SKM-1 (cell line): ENCODE measurements at regions not wholly inside any gene's neighbourhood (a gene's known extent, or its start where the extent isn't known, plus 50 kb on each side); places are given as distances from the start of the nearest gene placed in this dataset.

Source experiments
- DNase-seq: peaks from one replicate; lab custom pipeline; 2025; ENCODE audit not compliant: unreplicated experiment; lab: John Stamatoyannopoulos, UW

DNA sequence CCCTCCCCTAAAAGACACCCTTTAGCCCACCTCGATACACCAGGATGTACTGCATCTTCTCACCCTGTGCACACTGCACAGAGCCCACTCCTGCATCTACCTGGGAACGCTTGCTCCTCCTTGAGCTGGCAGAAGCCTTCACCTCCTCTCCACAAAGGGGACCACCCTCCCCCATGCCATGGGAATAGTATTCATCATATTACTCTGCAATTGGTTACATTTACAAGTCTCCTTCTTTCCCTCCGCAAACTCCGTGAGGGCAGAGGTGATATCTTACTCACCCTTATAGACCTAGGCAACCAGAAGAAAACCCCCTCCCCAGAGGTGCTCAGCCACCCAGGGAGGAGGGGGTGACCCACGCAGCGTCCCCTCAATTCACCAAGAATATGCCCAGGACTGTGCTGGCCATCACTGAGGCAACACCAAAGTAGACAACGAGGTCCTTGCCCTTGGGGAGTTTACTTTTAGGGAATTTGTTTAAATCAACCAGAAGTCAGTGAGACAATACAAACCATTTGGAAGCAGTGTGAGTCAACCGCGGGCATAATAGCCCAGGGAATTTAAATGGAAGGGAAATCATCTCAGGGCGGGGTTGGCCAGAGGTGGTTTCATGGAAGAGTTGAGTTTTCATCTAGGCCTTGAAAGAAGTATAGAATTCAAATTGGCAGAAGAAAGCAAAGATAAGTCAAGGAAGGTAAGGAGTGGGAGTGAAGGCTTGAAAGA lies 214.5 kb downstream of the BARX2 start:
- no peak for DNase-seq

DNA sequence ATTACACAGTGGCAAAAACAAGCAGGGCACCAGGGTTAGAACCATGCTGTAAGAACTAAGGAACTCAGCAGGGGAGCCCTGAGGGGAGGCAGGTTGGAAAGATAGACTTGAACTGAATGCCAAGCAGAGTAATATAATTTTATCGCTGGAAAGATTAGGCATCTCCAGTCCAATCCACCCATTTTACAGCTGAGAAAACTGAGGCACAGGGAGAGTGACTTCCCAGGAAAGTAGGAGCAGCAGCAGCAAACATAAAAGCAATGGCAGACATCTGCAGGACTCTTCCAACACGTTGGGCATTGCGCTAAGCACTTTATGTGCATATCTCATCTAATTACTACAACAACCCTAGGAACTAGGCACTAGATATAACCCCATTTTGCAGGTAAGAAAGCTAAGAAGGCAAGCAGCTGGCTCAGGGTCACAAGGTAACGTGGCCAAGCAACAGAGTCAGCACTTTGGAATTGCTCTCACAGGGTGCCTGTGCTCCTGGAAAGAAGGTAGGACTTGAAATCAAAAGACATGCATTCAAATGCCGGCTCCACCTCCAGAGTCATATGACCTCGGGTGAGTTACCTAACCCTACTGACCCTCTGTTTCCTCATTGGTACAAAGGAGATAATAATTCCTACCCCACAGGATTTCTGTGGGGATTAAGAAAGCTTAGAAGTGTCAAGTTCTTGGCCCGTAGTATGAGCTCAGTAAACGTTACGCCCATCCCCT lies 215.3 kb downstream of the BARX2 start:
- DNase-seq: no peak

DNA sequence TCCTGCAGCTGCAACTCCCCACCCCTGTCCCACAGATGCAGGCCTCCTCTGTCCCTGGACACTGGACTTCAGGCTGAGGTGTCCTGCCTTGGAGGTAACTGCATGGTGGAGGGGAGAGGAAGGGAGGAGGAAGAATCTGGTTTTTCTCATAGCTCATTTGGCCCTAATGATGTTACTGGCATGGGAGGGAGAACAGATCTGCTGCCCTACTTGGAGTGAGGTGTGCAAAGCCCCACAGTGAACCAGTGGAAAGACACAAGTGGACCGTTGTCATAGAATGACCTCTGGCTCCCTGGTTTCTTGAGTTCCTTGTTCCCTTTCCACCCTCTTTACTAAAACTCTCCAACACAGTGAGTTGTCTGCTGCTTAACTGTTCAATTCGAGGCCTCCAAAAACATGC lies 215.9 kb downstream of the BARX2 start:
- no peak for DNase-seq

DNA sequence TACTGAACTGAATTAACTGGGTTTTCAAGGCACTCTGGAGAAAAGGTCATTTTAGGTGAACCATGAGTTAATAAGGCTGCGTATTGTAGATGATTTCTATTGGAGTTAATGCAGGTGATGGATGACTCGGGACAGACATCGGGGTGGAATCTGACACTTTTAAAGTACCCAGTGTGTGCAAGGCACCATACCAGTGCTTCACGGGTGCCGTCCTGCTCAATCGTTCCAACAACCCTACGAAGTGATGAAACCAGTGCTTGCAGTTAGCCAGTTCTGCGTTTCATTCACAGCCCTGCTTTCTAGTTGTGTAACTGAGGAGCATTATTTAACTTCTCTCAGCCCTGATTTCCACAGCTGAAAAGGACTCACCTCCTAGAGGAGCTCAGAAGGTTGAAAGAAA lies 216.5 kb downstream of the BARX2 start:
- DNase-seq: no peak

DNA sequence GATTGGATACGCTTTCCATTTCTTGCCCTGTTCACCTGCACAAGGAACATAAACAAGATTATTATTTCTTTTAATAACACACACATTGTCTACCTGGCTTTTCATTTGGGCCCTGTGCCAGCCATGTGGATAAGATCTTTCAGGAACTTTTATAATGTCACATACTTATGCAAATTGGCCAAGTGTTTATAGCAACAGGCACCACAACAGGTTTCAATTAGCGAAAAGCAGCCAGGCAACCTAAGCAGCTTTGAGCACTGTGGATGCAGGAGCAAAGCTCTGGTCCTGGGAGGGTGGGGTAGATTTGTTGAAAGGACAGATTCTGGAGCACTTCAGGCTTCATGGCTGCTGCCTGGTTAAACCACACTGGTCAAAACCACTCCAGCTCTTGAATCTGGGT lies 217.4 kb downstream of the BARX2 start:
- DNase-seq: no peak

DNA sequence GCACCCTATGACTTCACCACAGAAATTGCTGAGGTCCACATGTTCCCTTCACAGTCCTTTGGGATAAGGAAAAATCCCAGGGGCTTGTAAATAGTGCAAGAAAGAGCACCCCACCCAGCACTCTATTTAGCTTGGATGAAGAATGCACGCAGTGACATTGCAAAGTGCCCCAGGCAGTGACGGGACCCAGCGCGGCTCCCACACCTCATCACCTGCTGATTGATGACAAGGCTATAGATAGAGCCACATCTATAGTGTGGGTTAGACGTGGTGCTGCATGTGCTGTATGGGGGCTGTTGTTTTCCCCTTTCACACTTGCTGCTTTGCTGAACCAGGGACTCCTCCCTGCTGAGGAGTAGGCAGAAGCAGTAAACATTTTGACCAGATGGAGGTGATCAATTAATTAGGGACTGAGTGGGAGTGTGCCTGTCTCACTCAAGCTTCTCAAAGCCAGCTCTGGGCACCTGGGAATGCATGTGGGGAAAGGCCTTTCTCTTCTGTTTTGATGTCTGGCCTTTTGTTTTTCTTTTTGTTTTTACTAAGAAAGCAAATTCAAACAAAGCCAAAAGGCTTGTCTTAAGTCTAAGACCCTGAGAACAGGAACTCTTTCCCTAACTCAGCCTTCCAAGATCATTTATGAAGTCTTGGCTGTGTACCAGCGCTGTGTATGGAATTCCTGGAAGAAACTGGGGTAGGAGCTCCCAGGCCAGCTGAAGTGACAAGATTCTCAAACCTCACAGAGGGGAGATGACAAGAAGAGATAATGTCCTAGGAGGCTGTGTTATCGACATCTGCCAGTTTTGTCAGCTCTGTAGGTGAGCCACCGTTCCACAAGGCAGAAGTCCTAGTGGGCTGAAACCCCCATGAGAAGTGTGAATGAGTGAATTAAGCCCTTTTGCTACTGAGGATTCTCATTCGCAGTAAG lies 219.7 kb downstream of the BARX2 start:
- no peak for DNase-seq

DNA sequence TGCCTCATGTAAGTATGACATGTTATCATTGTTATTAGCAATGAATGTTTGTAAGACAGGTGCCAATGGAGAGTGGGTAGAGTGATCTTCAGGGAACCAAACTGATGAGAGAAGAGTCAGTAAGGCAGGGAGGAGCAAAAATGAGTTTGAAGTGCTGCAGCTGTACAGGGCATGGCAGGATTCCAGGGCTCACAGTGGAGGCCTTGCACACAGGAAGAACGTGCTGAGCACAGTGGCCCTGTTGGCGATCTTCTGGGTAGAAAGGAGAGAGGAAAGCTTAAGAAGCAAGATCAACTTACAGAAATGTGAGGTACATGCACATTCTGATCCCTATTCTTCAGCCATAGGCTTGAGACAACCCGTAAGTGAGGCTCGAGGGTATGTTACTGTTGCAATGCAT lies 219.3 kb upstream of the TMEM45B start:
- DNase-seq: no peak

DNA sequence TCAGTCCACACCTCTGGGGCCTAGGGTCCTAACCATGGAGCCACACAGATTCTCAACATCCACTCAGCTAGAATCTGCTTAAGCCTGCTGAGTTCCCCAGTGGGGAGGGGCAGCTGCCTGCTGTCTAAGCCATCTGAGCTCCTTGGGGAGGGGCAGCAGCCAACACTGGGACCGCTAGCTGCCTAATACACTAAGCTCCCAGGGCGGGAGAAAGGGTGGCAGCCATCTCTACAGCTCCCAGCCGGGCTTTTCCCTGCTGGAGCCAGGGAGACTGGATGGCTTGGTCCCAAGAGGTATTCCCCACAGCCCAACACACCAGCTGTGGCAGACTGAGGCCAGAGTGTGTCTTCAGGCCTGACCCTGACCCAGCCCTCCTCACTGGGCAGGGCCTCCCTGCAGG lies 217.3 kb upstream of the TMEM45B start:
- no peak for DNase-seq

DNA sequence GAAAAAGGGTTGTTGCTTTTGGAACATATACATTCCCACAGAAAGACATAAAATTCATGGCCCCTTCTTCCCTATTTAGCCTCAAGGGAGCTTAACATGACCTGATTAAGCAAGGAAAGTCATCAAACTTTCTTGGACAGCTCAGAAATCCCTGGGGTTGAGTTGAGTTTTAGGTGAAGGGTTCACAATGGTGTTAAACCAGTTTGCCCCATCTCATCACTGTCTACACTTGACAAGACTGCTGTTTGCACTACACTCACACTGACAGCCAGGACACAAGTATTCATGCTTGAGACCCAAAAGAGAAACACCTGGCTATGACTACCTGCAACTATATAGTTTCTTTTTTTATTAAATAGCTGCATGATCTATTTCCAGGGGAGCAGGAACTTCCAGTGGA lies 209.8 kb upstream of the TMEM45B start:
- DNase-seq: no peak

DNA sequence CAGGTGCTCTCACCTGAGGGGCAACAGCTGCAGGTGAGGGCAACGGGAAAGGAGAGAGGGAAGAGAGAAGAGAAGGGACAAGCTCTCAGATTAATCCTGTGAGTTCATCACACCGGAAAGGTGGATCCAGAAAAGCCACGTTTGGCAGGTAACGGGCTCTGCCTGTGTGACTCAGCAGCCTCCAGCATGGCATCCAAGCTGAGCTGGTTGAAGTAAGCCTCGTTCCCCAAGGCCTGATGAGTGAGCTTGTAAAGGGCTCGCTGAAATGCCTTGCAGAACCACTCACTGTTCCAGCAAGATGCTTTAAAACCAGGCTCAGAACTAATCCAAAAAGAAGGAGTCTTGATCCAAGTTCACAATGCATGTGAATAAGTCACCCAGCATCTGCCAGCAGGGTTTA lies 206.9 kb upstream of the TMEM45B start:
- DNase-seq: no peak

DNA sequence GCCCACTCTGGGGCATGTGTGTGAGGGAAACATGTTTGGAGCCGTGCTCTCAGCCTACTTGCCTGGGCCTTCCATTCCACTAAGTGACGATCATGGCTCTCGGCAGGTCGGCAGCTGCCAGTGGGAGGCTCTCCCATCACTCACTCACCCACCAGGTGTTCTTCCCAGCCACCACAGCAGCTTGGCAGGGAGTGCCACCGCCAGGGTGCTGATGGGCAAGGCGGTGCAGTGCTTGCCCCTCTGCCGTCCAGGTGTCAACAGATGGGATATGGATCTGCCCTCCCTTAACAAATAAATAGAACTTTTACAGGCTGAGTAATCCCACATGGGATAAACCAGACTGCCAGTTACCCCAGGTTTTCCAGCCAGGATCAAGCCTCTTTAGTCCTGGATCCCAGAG lies 205.5 kb upstream of the TMEM45B start:
- no peak for DNase-seq

DNA sequence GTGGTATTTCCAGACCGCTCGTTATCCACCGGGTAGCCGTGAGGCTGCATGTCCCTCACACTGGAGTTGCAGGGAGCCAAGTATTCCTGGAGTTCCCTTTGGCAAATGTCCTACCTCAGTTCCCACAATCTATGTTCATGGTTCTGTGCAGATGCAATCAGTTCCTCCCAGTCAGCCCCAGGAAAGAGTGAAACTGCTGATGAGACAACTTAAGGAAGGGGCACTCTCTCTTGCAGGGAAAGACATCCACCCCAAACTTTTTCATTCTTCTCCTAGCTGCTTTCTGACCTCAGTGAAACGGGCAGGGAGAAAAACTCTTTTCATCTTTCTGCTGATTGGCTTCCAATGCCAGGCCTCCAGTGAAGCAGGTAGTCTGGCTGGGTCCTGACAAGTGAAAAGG lies 205.1 kb upstream of the TMEM45B start:
- DNase-seq: no peak

DNA sequence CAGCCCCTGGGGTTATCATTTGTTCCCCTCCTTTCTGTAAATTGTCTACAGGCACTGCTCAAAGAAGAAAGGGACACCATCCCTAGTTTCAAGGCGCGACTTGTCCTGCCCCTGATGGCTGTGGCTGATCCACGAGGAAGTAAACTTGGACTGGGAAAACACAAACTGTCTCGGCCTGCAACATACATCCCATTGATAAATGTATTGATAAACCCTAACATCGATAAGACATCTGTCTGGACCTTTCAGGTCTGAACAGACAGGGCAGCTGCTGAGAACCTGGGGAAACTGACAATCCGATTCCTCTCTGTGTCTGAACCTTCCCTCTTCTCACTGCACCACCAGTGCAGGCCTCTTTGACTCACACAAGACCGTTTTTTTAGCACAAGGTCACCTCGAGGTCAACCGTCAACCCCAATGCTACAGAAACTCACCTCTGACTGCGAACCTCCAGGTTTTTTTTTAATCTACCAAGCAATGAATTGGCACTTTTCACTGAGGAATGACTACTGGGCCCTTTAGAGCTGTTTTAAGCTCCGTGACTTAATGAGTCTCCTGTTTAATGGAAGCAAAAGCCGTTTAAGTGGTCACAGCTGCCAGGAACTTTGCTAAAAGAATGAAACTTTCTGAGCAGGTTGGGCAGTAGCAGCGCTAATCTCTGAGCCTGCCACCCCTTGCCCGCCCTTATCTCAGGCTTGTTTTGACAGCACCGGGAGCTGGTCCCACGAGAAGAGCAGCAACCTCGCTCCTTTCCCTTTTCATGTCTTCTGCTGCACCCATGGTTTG lies 203.8 kb upstream of the TMEM45B start:
- DNase-seq: no peak

DNA sequence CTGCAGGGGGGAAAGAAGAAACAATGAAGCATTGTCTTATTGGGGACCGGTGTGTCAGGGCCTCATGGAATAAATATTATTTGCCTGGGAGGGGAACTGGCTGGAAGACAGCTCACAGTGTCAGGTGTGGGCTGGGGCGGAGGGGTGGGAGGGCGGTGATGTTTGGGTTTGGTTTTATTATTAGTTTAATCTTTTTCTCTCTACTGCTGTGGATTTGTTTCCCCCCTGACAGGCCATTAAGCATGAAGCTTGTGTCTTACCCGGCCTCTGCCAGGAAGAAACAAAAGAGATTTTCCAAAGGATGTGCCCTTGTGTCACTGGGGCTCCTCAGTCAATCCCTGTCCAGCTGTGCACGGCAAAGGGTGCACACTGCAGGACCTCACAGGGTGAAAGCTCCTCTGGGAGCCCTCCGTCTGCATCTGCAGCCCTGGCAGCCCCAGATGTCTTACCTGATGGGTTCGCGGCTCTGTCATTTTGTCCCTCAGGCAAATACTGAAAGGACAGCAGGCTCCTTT lies 203.1 kb upstream of the TMEM45B start:
- DNase-seq: no peak

DNA sequence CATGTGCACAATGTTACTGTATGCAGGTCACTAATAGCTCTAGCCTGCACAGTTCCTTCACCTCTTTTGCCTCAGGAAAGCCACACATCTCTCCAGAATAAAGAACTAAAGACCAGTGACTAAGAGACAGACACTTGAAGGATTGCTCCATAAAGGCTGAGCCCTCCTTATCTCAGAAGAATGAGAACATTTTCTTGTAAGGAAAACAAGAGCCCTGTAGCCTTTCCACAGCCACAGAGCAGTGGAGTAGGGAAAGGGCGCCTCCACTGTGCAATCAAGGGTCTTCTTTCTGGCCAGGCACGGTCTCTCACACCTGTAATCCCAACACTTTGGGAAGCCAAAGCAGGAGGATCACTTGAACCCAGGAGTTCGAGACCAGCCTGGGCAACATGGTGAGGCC lies 202.6 kb upstream of the TMEM45B start:
- DNase-seq: no peak

DNA sequence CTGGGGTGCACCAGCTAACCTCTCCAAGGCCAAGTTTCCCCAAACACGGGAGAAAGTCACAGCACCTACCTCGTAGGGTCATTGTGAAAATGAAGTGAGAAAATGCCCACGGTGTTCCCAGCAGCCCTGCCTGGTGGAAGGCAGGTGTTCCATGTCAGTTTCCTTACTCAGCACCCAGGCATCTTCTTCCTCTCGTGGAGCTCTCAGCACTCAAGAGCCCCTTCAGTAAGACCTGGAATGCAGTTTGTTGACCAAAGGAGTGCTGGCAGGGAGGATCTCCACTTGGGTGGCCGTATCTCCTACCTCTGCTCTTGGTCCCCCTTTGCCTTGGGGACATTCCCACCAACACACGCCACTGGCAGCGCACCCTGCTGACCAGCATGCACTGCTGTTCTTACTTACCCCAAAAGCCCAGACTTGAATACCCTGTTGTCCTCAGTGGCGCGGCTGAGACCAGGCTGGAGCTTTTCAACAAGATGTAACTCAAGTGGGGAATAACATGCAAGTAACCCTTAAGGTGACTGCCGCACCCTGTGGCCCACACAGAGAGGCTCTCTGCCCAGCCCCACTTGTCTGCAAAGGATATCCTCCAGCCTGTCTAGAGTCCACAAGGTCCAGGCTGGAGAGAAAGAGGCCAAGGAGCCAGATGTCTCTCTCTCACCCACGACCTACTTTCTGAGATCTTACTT lies 201.2 kb upstream of the TMEM45B start:
- DNase-seq: no peak

DNA sequence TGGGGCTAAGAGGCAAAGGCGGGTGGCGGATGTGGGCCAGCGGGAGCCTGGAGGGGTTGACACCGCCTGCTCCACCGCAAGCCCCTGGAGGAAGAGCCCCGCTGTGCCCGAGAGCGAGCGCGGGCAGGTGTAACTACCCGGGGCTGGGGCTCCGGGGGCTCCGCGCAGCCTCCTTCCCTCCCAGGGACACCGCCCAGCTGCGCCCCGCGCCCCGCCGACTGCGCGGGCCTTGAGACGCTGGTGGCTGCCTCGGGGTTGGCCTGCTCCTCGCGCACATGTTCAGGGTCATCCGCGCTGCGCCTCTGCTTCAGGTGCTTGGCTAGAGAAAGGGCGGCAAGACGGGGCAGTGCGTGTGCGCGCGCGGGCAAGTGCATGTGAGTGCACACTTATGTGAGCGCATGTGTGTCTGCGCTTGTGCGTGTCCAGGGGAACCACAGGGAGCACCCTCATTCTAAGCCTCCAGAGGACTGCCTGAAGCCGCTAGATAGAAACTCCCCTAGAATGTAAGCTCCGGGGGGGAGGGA lies 197.5 kb upstream of the TMEM45B start:
- DNase-seq: no peak

DNA sequence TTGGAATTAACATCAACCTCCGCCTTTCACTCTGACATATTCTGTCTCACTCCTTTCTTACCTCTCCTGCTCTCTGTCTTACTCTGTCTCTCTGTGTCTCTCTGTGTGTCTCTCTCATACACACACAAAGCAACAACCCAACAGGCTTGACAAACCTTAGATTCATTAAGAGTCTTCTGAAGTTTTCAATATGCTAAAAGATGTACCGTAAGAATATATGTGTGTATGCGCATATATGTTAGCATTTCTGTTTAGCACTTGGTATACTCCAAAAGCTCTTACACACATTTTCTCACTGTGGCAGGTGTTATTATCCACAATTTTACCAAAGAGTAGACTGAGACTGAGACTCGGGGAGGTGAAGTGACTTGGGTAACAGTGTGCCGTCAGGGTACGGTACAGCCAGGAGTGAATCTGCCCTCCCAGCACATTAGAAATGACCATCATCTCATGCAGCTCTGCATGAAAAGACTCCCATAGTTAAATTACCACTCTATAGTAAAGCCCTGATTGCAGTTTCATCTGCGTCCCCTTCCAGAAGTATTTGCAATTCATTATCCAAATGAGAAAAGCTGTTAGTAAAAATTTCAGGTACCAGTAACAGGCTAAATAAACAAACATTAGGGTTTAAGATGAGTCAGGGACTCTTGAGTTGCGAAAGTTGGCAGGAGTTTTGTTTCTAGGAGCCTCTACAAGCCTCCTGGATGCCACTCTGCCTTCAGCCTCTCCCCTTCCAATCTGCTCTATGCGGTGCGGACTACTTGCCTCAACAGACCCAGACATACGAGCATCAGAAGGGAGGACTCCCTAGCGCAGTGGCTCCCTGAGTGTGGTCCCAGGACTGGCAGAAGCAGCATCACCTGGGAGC lies 195.2 kb upstream of the TMEM45B start:
- DNase-seq: no peak

DNA sequence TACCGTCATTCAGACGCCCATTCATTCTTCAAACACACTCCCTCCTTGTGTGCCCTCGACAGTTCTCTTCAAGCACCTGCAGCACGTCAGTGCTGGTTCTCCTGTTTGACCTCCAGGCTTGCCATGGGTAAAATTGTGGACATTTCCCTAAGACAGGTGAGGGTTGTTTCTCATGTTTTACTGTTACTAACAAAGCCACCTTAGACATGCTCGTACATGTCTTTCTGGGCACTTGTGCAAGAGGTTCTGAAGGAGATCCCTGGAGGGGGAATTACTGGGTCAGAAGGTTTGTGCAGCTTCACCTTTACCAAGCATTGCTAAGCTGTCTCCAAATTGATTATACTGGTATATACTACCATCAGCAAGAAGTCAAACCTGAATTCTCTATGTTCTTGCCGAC lies 189.7 kb upstream of the TMEM45B start:
- no peak for DNase-seq
